ENCODE measurements at regions not wholly inside any gene's neighbourhood (a gene's known extent, or its start where the extent isn't known, plus 50 kb on each side); places are given as distances from the start of the nearest gene placed in this dataset.

GRCh38 chr15:47846876-47847275 lies 129.6 kb downstream of the SEMA6D start:
- no peak for TF ChIP-seq CTCF (IDR thresholded peaks at IDR 0.05; ENCODE audit: insufficient read depth, low read depth, low read length)
- no peak for TF ChIP-seq EZH2 (IDR thresholded peaks at IDR 0.05; ENCODE audit: insufficient read depth, low read length)
